Stimulated activated CD8-positive, alpha-beta memory T cell treated with anti-CD3 and anti-CD28 coated beads, Interleukin-4, amount 100 ng/mL, for 24 hours (primary cell): ENCODE measurements at regions not wholly inside any gene's neighbourhood (a gene's known extent, or its start where the extent isn't known, plus 50 kb on each side); places are given as distances from the start of the nearest gene placed in this dataset.
"Not testable (repeated sequence)": the region's sequence is repeated elsewhere in the genome, so short reads cannot be mapped to it uniquely, and the experiment has no call there.

Experiments
- DNase-seq: peaks from one replicate; pipeline ENCODE4 v3.0.0-alpha.2; 2020; ENCODE audit warnings: low read depth

GRCh38 chr2:7724336-7724735 lies 807.1 kb downstream of the RNF144A start:
- no peak for DNase-seq

DNA sequence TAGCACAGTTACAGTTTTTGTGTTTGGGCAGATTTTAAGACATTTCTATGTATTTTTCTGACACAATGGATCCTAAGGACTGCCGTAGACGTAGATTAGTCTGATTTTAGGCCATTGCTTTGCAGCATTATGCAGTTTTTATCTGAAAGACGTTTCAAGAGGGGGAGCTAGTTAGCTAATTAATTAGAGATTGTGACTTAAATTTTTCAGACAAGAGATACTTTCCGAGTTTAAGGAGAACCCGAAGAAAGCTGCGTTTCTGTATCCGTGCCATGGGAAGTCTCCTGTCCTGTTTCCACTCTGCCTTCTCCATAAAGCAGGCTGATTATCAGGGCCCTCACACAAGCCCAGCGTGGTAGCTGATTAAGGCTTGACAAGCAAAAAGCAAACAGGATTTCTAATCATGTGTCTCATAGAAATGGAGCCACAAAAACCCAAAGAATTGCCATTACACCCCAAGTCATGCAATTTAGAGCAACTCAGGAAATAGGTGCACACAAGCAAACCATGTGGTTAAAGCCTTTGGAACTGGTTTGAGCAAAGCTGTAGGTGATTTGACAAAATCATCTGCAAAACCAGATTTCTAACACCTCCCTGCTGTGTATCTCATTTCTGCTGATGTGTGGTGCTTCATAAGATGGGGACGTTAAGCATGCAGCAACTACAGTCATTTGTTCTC lies 808.1 kb downstream of the RNF144A start:
- DNase-seq = no peak

GRCh38 chr2:7725850-7726242 lies 808.6 kb downstream of the RNF144A start:
- no peak for DNase-seq

GRCh38 chr2:7726989-7727388 lies 809.8 kb downstream of the RNF144A start:
- no peak for DNase-seq

GRCh38 chr2:7728388-7728787 lies 811.2 kb downstream of the RNF144A start:
- no peak for DNase-seq

GRCh38 chr2:7730449-7730848 lies 813.2 kb downstream of the RNF144A start:
- DNase-seq = no peak

GRCh38 chr2:7730990-7731389 lies 813.8 kb downstream of the RNF144A start:
- no peak for DNase-seq

GRCh38 chr2:7732497-7732896 lies 815.3 kb downstream of the RNF144A start:
- DNase-seq = no peak

DNA sequence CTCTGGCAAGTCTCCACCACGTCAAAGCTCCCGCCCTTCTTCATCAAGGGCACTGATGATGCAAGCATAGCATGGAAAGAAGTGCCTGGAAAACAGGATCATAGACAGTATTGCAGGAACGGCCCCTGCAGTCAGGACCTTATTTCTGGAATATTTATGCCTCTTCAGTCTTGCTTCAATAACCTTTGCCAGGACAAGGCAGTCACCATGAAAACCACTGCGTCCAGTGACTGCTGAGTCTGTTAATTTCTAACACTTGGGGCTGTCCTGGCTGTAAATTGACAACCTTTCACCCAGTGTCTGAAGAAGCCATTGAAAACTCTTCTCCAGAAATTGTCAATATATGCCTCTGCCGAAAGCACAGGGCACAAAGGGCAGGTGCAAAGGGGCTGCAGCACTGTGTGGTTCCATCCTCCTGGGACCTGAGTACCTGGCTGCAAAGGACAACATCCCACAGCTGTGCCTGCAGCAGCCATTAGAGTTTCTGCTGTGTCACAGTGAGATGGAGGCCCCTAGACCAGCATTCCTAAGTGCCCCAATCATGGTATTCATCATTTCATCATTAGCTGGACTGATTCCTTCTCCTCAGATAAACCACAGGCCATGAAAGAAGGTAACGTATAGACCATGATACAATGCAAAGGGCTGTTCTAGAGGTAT lies 819.6 kb downstream of the RNF144A start:
- DNase-seq = no peak

GRCh38 chr2:7738596-7738995 lies 821.4 kb downstream of the RNF144A start:
- no peak for DNase-seq

GRCh38 chr2:7740114-7740513 lies 822.9 kb downstream of the RNF144A start:
- no peak for DNase-seq

DNA sequence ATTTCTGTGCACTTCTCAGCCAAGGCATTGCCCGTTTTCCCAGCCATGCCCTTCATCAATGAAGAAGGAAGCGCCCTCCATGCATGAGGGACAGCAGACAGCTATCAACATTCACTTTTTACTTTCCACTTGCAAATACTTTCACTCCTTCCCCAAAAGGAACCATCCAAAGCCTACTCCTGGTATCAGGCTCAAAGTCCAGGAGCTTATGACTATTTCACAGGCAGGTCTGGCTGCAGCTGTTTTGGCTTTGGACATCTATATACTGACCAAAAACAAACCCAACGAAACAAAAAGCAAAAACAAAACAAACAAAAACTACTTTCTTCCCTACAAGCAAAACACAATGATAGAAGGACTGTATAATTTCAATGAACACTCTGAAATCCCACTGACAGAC lies 825.1 kb downstream of the RNF144A start:
- DNase-seq = no peak

GRCh38 chr2:7744827-7745226 lies 827.6 kb downstream of the RNF144A start:
- DNase-seq = no peak

DNA sequence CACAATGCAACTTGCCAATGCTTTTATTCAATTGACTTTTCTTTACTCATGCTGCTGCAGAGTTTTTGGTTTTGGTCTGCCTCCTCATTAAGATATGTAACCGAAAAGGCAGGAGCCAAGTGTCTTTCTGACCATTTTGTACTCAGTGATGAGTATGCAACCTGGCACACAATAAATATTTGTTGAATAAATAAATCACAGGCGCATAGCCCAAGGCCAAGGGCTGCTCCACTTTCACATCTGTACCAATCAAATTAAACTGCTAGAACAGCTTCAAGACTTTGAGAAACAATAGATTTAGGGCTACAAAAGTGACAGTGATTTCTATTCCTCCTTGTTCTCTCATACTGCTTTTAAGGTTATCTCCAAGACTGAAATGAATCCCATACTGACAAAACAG lies 828.2 kb downstream of the RNF144A start:
- DNase-seq = no peak

DNA sequence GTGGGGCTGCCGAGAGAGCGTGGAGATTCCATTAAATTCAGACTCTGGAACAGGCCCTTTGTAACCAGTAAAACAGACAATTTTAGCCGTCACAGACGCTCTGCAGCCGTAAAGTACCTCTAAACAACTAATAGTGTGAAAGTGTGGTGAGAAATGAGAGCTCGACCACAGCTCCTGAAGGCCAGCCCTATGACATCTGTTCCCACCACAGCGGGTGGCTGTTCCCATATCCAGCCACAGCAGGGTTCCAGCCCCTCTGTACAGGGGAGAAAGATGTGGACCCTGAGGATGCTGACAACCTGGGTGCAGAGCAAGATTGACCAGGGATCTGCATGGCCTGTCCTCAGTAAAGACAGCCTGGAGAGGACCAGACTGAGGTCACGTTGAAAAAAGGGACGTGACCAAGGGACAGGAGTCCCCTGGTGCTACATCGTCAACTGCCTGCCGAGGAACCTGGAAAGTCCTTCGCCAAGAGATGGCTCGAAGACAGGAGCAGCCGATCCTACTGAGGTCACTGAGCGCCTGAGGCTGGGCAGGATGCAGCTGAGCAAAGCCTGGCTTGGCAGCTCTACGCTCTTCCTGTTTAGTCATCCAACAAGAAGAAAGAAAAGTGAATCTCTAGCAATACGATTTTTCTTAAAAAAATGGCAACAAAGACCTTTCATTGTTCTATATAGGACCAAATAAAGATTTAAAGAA lies 831.7 kb downstream of the RNF144A start:
- DNase-seq = no peak

DNA sequence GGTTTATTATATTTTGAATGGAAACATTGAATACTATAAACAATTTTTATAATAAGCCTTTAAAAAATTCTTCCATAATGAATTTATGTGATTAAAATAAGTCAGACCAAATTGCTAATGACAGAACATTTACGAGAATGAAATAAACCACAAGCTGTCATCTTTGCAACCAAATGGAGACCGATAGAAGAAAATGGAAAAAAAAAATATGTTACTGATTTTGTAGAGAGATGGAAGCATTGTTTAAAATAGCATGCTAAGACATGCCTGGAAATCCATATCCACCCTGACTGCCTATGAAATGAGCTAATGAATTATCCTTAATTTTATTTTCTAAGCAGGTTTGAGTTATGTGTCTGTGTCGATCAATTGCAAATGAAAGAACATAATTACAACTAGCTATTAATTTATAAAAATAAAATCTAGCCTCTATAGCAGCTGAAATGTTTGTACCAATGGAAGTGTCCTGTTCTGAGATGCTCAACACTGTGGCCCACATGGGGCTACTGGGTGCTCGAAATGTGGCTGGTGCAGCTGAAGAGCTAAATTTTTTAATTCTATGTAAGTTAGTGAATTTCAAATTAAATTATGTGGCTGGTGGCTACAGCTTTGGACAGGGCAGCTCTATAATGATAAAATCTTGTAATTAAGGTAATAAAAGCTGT lies 832.8 kb downstream of the RNF144A start:
- DNase-seq = no peak

- no peak for DNase-seq
Measured at GRCh38 chr2:7752291-7752690, 835.1 kb downstream of the RNF144A start.

DNA sequence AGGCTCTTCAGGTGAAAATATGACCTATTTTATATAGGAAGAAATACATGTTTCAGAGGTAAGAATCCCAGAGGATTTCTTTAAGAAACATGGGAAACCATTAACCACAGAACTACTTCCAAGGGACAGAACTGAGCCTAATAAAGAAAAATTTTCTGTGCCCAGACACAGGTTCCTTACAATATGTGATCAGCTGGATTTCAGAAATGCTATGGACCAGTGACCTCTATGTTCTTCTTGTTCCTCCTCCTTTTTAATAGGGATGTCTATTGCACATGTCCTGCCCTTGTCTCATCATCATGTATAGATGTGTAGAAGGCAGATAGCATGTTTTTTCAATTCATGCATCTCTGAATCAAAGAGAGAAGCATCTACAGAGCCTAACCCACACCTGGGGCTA lies 836.6 kb downstream of the RNF144A start:
- no peak for DNase-seq

DNA sequence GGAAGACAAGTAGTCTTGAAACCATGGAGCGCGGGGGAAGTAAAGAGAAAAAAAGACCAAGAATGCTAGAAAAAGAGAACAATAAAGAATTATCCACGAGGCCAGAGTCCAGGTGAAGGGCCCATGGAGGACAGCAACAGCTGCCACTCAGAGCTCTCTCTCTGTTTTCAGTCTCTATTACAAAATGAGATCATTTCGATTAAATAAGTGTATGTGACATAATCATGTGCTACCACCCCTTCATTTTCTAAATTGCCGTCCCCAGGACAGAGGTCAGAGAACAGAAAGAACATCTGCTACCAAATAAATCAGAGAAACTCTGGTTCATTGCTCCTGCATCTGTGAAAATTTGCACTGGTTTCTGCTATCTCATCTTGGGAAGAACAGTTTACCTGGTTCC lies 838.7 kb downstream of the RNF144A start:
- DNase-seq = no peak

DNA sequence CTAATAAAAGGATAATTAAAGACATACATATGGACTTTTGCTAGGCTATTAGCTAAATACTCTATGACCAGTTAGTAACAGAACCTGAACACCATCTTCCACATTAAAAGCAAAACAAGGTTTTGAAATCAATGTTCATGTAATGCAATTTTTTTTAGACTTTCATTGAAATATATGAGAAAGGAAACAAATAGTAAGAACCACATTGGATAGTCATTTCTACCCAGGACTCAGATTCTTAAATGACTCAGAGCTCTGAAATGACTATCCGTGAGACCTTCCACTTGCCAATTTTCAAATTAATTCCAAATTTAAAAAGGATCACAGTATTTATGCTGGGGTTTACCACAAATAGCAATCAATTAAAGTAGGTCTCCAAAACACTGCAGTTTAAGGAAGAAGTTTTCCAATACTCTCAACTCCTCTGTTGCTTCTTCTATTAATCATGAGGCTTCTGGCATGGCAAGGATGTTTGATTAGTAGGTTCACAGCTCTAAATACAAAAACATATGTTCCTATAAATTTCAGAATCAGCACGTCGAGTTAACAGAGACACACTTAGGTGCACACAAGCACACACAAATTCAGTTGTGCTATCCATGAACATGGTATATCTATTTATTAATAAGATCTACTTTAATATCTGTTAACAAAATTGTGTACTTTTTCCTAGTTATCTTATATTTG lies 841.0 kb downstream of the RNF144A start:
- no peak for DNase-seq

- no peak for DNase-seq
Measured at GRCh38 chr2:7759898-7760297, 842.7 kb downstream of the RNF144A start.

- DNase-seq = not testable (repeated sequence)
Measured at GRCh38 chr2:7763418-7763817, 846.2 kb downstream of the RNF144A start.
